Fibroblast of skin of right quadriceps (primary cell): ENCODE measurements at regions not wholly inside any gene's neighbourhood (a gene's known extent, or its start where the extent isn't known, plus 50 kb on each side); places are given as distances from the start of the nearest gene placed in this dataset.
A peak's percentile ranks its signal among the peaks of the same experiment; 100 is the strongest.

Experiments used
- DNase-seq: peaks from one replicate; pipeline ENCODE4 v3.0.0-alpha.2; 2013

- DNase-seq: no peak
These were observed 57.4 kb upstream of the TMPRSS15 start for GRCh38 chr21:18460979-18461378.

- DNase-seq: no peak
These were observed 58.2 kb upstream of the TMPRSS15 start for GRCh38 chr21:18461743-18462142.

DNA sequence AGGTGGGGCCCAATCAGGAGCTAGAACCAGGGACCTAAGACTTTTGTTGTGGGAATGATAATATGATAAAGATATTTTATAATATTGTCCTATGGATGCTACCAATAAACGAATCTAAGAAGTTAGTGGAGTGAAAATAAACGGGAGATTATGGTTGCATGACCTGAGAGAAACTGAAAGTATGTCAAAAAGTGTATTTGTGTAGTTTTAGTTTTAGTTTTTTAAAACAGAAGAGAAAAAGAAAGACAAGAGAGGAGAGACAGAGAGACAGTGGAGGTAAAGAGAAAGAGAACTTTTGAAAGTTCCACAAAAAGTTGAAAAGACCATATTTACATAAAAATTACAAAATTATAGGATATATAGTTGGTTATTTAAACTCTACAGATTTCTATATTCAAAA is 64.1 kb upstream of the TMPRSS15 start:
- DNase-seq: no peak

- peak; percentile 7 for DNase-seq
These were observed 65.2 kb upstream of the TMPRSS15 start for GRCh38 chr21:18468790-18469189.

- no peak for DNase-seq
These were observed 73.1 kb upstream of the TMPRSS15 start for GRCh38 chr21:18476639-18477038.

DNA sequence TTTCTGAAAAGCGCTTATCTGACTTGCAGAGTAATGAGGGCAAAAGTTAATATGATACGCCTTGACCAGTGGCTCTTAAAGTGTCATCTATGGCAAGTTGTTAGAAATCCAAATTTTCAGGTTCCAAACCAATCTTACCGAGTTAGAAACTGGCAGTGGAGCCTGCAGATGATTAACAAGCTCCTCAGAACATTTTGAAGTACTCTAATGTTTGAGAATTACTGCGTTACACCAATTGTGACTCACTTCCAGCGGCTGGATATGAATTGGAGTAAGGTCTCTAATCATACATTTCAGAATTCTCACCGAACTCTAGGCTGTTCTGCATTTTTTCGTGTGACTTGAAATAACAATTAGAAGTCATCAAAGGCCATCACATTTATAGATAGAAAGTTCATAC is 73.5 kb upstream of the TMPRSS15 start:
- DNase-seq: no peak

DNA sequence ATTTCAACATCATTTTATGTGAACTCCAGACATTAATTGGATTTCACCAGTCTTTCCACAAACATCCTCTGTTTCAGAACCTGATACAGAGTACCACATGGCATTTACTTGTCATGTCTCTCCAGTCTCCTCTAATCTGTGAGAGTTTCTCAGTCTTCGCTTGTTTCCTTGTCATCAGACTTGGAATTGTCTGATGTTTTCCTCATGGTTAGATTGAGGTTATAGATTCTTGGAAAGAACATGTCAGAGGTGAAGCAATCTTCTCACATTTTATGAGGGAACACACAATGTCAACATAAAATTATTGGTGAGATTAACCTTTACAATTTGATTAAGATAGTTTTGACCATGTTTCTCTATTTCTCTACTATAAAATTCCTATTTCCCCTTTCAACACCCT is 74.9 kb upstream of the TMPRSS15 start:
- no peak for DNase-seq

DNA sequence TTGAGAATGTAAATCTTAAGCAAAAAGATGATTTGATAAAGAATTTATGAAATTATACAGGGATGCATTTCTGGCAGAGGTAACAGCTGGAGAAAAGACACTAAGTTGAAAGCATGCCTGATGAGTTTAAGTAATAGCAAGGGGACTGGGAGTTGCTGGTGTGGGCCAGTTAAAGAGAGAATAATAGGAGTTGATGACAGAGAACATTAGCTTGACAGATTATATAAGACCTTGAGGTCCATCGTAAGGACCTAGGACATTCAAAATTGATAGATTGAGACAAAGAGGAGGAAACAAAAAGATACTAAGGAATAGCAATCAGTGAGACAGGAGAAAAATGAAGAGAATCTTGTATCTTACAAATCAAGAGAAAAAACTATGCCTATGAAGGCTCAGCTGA is 84.7 kb upstream of the TMPRSS15 start:
- DNase-seq: no peak

GRCh38 chr21:18493422-18493821 is 89.8 kb upstream of the TMPRSS15 start:
- DNase-seq: peak; percentile 92

- no peak for DNase-seq
These were observed 91.9 kb upstream of the TMPRSS15 start for GRCh38 chr21:18495523-18495922.

- no peak for DNase-seq
These were observed 94.8 kb upstream of the TMPRSS15 start for GRCh38 chr21:18498431-18498830.

DNA sequence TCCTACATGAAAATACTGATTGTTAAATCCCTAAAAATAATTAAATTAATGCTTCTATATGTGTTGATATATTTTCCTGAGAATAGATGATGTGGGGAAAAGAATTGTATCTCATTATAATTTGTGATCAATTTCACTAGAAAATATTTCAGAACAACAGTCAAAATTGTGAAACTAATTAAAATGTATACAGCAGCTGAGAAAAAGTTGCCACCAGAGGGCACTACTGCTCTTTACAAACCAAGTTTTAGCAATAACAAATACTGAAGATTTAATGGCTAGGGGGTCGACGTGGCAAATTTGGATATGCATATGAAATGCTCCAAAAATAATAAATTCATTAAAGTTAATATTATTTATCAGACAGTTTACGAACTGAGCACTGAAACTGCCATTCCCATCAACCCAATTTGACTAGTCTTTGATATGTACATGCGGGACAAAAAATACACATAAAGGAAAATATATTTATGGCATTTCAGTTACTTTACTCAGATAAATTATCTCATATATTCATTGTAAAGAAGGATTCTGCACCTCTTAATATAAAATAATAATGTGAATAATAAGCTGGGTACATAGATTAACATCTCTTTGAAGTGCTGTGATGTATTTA is 96.3 kb upstream of the TMPRSS15 start:
- peak; percentile 56 for DNase-seq

DNA sequence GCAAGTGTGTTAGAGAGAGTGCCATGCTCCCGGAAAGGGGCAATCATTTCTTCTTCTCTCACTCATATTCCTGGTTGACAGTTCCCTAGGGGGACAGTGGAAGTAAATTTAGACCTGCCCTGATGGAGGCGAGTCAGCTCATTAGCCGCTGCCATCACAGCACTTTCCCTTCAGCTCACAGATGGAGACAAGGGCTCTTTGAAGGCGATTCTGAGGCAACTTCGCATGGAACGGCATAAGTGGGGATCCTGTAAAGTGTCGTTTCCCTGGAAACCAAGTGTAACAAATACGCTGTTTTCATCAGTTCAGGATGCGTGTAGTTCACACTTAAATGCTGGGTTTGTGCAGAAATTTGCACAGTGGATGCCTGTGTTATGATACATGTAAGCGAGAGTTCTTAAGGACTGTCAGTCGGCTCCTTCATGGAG is 114.5 kb upstream of the TMPRSS15 start:
- DNase-seq: peak; percentile 34

DNA sequence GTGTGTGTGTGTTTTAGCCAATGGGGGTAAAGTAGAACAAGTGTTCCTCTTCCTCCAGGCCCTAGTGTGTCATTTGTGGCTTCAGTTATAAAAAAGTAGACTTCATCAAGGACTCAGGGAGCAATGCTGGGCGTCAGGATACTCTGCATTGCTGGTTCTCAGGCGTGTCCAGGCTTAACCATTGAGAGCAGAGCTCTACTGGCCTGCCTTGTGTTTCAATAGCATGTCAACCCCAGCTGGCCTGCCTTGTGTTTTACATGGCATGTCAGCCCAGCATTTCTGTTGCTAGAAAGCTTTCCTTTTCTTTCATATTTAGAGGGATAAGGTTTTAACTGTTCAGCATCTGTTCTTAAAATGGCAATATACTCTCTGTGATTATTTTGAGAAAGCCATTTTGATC is 117.6 kb upstream of the TMPRSS15 start:
- DNase-seq: no peak

GRCh38 chr21:18522181-18522972 is 118.8 kb upstream of the TMPRSS15 start:
- peak; percentile 32 for DNase-seq

DNA sequence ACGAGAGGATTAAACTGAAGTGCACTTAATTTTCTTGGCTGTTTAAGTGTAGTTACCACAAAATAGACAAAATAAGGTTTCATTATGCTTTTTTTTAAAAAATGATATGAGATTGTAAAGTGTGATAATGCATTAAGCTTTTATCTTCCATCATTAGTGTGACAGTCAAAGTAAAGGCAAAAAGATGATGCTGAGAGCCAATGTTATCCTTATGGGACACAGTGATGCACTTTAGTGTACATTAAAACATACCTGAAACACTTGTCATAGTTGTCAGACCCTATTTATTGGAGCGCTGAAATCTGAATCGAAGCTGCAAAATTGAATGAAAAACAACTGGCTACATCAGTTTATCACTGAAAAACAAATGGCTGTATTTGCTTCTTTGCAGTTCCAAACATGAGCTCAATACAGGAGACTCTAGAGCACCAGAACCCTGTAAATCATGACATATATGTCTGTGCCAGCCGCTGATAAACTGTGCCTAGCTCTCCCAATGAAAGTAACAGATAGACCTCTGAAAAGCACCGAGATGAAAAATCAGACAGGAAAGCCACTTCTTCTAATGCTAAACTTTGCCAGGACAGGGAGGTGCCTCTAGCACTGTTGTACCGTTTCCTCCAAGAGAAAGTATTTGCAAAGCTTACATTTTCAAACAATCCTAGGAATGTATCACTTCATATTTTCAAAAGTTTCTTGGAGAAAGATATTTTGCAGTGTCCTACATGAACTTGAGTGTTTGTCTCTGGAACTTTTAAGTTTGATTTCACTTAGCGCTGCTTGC is 120.7 kb upstream of the TMPRSS15 start:
- peak; percentile 7 for DNase-seq

DNA sequence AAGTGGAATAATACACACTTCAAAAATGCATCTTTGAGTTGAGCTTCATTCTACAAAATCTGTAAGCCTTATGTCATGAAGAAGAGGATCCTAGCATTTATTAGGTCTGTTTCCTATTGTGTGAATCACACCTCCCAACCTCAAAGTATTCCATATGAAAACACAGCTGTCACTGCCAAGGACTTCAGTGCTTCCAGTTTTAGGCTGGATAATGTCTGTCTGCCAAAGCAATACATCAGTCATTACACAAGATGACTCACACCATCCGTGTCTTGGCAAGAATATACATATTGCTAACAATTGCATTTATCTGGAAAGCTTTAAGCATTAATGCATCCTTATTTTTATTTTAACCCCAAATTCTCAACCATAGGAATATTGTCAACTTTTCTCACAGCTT is 125.7 kb upstream of the TMPRSS15 start:
- peak; percentile 97 for DNase-seq

DNA sequence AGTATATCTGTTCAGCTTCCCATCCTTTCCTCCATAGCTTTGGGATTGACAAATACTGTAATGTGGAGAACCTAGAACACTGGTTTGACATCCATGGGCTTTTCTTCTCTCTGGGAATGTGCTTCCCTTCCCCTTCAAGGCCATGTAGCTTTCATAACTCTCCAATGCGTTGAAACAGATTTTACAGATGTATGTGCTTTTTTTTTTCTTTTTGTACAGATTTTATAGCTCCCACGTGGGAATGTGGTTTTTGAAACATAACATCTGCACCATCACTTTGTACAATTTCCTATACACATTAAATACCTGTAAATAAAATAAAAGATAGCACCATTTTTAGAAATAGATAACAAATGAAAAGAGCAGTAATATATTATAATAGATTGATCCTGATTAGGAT is 138.5 kb upstream of the TMPRSS15 start:
- no peak for DNase-seq

DNA sequence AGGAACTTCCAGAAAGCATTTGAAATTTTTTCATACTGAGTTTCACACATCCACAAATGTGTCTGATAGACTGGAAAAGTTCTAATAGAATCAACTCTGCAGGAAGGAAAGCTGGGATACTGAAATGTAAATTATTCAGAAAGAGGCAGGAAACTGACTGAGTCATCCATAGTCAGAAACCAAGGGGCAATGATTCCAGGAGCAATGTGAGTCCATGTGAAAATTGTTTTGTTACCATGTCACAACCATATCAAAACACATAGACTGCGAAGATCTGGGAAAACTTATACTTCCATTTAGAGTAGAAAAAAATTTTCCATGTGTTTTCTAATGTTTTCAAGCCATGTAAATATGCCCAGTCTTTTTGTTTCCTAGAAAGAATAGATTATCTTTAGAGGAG is 142.3 kb upstream of the TMPRSS15 start:
- DNase-seq: peak; percentile 81

GRCh38 chr21:18547347-18547746 is 143.8 kb upstream of the TMPRSS15 start:
- DNase-seq: no peak

GRCh38 chr21:18548249-18548648 is 144.7 kb upstream of the TMPRSS15 start:
- DNase-seq: no peak

GRCh38 chr21:18549214-18549905 is 145.8 kb upstream of the TMPRSS15 start:
- DNase-seq: peak; percentile 68

- DNase-seq: no peak
These were observed 146.8 kb upstream of the TMPRSS15 start for GRCh38 chr21:18550361-18550760.
